Activated T-cell treated with anti-CD3 and anti-CD28 coated beads for 4 hours (primary cell): ENCODE measurements at regions not wholly inside any gene's neighbourhood (a gene's known extent, or its start where the extent isn't known, plus 50 kb on each side); places are given as distances from the start of the nearest gene placed in this dataset.
"Not testable (repeated sequence)": the region's sequence is repeated elsewhere in the genome, so short reads cannot be mapped to it uniquely, and the experiment has no call there.

Experiments
- DNase-seq: peaks from one replicate; pipeline ENCODE4 v3.0.0-alpha.2; 2020

- DNase-seq, result not testable (repeated sequence)
Measured at GRCh38 chr5:34189246-34189645, 146.2 kb upstream of the C1QTNF3 start.

- not testable (repeated sequence) for DNase-seq
Measured at GRCh38 chr5:34189752-34190411, 146.9 kb upstream of the C1QTNF3 start.

DNA sequence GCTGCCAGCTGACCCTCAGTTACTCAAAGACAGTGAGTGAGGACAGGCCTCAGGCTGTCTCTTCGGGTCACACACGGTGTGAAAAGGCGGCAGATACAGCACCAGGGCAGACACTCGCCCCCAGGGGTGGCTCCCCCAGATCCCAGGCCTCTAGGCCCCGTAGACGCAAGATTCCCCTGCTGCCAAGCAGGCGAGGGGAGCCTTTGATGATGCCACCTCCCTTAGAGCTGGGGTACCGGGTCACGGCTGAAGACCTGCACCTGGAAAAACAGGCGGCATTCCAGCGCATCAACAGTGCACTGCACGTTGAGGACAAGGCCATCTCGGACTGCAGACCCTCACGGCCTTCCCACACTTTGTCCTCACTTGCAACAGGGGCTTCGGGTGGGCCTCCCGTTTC is 147.5 kb upstream of the C1QTNF3 start:
- not testable (repeated sequence) for DNase-seq

DNA sequence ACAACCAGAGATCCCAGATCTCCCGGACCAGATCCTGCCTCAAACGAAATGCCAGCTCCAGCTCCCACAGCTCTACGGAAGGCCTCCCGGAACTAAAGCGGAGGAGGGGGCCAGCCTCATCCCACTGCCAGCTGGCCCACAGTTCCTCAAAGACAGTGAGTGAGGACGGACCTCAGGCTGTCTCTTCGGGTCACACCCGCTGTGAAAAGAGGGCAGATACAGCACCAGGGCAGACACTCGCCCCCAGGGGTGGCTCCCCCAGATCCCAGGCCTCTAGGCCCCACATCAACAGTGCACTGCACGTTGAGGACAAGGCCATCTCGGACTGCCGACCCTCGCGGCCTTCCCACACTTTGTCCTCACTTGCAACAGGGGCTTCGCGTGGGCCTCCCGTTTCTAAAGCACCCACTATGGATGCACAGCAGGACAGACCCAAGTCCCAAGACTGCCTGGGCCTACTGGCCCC is 148.3 kb upstream of the C1QTNF3 start:
- DNase-seq, result not testable (repeated sequence)

DNA sequence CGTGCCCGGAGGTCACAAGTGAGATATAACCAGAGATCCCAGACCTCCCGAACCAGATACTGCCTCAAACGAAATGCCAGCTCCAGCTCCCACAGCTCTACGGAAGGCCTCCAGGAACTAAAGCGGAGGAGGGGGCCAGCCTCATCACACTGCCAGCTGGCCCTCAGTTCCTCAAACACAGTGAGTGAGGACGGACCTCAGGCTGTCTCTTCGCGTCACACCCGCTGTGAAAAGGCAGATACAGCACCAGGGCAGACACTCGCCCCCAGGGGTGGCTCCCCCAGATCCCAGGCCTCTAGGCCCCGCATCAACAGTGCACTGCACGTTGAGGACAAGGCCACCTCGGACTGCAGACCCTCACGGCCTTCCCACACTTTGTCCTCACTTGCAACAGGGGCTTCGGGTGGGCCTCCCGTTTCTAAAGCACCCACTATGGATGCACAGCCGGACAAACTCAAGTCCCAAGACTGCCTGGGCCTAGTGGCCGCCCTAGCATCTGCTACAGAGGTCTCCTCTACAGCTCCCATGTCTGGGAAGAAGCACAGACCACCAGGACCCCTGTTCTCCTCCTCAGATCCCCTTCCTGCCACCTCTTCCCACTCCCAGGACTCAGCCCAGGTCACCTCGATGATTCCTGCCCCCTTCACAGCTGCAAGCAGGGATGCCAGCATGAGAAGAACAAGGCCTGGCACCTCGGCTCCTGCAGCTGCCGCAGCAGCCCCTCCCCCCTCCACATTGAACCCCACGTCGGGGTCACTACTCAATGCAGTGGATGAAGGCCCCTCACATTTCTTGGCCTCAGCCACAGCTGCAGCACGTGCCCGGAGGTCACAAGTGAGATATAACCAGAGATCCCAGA is 149.3 kb upstream of the C1QTNF3 start:
- DNase-seq, result not testable (repeated sequence)

DNA sequence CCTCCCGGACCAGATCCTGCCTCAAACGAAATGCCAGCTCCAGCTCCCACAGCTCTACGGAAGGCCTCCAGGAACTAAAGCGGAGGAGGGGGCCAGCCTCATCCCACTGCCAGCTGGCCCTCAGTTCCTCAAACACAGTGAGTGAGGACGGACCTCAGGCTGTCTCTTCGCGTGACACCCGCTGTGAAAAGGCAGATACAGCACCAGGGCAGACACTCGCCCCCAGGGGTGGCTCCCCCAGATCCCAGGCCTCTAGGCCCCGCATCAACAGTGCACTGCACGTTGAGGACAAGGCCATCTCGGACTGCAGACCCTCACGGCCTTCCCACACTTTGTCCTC is 149.9 kb upstream of the C1QTNF3 start:
- not testable (repeated sequence) for DNase-seq

GRCh38 chr5:34193297-34193696 is 150.3 kb upstream of the C1QTNF3 start:
- DNase-seq, result not testable (repeated sequence)

- DNase-seq, result not testable (repeated sequence)
Measured at GRCh38 chr5:34193804-34194203, 150.8 kb upstream of the C1QTNF3 start.

DNA sequence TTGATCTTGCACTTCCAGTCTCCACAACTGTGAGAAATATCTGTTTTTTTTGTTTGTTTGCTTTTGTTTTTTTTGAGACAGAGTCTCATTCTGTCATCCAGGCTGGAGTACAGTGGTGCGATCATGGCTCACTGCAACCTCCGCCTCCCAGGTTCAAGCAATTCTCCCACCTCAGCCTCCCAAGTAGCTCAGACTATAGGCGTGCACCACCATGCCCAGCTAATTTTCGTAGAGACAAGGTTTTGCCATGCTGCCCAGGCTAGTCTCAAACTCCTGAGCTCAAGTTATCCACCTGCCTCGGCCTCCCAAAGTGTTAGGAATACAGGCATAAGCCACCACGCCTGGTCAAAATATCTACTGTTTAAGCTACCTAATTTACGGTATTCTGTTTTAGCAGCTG is 153.1 kb upstream of the C1QTNF3 start:
- DNase-seq, result not testable (repeated sequence)

DNA sequence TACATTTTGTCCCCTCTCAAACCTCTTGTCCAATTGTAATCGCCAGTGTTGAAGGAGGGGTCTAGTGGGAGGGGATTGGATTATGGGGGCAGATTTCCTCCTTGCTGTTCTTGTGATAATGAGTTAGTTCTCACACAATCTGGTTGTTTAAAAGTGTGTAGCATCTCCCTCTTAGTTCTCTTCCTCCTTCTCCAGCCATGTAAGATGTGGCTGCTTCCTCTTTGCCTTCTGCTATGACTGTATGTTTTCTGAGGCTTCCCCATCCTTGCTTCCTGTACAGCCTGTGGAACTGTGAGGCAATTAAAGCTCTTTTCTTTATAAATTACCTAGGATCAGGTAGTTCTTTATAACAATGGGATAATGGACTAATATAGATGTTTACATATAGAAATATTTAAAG is 162.3 kb upstream of the C1QTNF3 start:
- not testable (repeated sequence) for DNase-seq

- DNase-seq, result not testable (repeated sequence)
Measured at GRCh38 chr5:34217386-34217785, 174.4 kb upstream of the C1QTNF3 start.

- DNase-seq, result not testable (repeated sequence)
Measured at GRCh38 chr5:34221329-34222073, 178.5 kb upstream of the C1QTNF3 start.

GRCh38 chr5:34223158-34223557 is 180.1 kb upstream of the C1QTNF3 start:
- not testable (repeated sequence) for DNase-seq

- DNase-seq, result not testable (repeated sequence)
Measured at GRCh38 chr5:34230402-34230801, 187.4 kb upstream of the C1QTNF3 start.

- not testable (repeated sequence) for DNase-seq
Measured at GRCh38 chr5:34243802-34244201, 200.8 kb upstream of the C1QTNF3 start.

- peak; percentile 57 for DNase-seq
Measured at GRCh38 chr5:34244281-34245031, 201.4 kb upstream of the C1QTNF3 start.

DNA sequence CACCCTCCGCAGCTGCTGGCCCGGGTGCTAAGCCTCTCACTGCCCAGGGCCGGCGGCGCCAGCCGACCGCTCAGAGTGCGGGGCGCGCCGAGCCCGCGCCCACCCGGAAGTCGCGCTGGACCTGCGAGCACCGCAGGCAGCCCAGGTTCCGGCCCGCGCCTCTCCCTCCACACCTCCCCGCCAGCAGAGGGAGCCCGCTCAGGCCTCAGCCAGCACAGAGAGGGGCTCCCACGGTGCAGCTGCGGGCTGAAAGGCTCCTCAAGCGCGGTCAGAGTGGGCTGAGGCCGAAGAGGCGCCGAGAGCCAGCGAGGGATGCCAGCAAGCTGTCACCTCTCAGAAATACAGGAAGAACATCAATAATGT is 202.0 kb upstream of the C1QTNF3 start:
- not testable (repeated sequence) for DNase-seq

- not testable (repeated sequence) for DNase-seq
Measured at GRCh38 chr5:34245813-34246212, 202.8 kb upstream of the C1QTNF3 start.

DNA sequence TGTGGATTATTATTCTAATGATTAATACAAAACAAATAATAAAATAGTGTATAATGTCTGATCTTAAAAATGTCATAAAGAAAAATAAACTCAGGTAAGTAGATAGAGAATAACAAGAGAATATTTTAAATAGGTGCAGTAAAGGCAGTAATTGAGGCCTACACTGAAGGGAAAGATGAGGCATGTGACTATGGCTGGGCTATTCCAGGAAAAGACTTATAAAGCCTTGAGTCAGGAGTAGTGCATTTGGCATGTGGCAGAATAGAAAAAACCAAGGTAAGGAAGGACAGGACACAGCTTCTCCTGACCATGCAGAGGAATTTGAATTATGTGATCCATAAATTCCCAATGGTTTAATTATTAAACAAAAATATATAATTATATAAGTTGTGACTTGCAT is 215.6 kb upstream of the C1QTNF3 start:
- not testable (repeated sequence) for DNase-seq

- DNase-seq, result not testable (repeated sequence)
Measured at GRCh38 chr5:34261020-34261419, 218.0 kb upstream of the C1QTNF3 start.

DNA sequence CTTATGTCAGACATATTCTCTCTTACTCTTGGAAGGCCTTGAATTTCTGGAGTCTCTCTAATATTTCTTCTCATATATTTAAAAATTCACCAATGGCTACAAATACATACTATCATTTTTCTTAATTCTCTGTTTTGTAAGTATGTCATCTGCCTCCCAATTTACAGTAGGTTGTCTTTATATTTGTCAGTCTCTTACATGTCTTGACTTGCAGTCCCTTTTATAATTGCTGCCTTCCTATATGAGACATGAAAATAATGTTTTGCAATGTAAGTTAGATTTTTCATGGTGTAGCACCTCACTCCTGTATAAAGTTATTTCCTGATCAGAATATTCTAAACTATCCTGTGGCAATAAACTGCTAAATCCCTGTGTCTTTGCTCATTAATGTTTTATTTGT is 223.1 kb upstream of the C1QTNF3 start:
- DNase-seq, result not testable (repeated sequence)

GRCh38 chr5:34296759-34297158 is 253.7 kb upstream of the C1QTNF3 start:
- DNase-seq, result not testable (repeated sequence)

GRCh38 chr5:34329201-34329600 is 286.2 kb upstream of the C1QTNF3 start:
- DNase-seq, result not testable (repeated sequence)
